GM21447 (cell line): ENCODE measurements at regions not wholly inside any gene's neighbourhood (a gene's known extent, or its start where the extent isn't known, plus 50 kb on each side); places are given as distances from the start of the nearest gene placed in this dataset.

Source experiments
- ATAC-seq: cut with Tn5 transposase; IDR thresholded peaks from one replicate; pipeline ENCODE4 v1.9.1; 2021; ENCODE audit not compliant: unreplicated experiment

GRCh38 chr7:116083796-116084195 lies 53.2 kb upstream of the TFEC start:
- ATAC-seq: no peak

- no peak for ATAC-seq
These were observed 56.0 kb upstream of the TFEC start for GRCh38 chr7:116086547-116087045.

DNA sequence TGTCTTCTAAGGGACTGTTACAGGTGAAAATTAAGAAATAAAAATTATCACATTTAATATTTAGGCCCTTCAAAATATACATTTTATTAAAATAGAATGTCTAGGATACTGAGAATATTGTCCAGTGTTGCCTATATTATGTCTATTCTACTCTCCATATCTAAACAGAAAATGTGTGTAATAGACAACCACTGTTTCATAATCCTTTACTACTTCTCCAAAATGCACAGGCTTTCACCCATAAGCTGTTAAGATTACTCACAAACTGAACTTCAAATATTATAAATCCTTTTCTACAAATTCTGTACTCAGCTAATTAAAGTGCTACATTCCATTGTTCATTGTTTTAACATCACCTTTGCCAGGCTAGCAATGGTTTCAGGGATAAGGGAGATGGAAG lies 56.7 kb upstream of the TFEC start:
- ATAC-seq: no peak

DNA sequence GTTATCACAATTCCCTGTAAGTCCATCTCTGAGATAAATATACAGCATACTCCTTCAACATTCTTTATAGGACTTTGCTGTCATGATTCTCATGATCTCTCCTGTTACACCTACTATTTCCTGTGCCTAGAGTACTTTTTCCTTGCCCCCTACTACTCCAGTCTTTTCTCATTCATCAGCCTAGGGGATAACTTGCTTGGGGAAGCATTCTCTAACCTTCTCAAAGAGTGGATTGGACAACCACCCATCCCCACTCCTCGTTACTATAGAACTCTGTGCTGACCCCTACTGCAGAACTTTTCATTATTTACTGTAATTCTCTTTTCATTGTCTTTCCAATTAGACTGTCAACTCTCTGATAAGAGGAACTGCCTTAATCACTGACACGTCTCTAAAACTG lies 57.4 kb upstream of the TFEC start:
- no peak for ATAC-seq

DNA sequence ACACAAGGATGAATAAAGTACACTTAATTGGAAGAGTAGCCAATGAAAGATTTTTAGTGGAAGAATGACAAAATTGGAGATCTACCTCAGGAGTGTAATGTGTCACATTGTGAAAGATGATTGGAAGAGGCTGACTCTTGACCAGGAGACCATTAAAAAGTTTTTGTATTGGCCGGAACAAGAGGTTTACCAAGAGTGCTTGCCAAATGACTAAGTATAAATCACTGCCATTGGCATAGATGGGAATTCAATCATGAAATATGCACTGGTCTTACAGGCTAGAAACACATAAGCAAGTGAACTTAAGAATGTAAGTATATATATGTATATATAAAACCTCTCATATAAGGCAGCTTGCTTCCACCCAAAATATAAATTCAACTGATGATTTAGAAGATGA lies 58.7 kb upstream of the TFEC start:
- no peak for ATAC-seq

- ATAC-seq: no peak
These were observed 63.1 kb upstream of the TFEC start for GRCh38 chr7:116093516-116094301.

DNA sequence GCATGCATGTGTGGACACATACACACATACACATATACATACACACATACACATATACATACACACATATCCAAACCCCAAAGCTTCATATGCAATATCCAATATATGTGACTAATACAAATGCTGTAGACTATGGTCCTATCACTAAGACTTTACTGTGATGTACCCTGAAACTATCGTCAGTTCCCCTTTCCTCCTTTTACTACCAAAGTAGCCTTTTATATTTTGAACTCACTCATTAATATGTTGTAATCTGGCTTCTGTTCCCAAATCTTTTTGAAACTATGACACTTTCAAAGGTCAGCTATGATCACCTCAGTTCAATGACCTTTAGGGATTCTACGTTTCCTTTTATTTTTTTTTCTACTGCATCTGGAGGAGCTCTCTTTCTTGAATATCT lies 64.8 kb upstream of the TFEC start:
- ATAC-seq: no peak

DNA sequence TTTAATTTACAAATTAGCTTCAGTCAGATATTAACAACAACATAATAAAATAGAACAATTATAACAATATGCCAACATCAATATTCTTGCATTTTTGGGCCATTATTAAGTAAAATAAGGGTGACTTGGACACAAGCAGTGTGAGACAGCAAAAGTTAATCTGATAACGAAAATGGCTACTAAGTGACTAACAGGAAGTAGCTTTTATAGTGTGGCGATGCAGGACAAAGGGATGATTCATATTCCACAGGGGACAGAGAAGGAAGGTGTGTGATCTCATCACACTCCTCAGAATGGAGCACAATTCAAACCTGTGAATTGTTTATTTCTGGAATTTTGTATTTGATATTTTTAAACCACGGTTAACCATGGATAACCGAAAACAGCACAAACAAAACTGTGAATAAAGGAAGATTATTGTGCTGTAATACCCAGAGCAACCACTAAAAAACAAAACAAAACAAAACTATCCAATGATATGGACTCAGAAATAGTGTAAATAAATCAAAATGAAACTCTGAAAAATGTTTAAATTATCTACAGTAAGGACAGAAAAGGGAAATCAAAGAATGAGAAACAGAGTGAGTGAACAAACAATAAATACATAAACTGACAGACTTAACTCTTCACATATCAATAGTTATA lies 66.9 kb upstream of the TFEC start:
- no peak for ATAC-seq

DNA sequence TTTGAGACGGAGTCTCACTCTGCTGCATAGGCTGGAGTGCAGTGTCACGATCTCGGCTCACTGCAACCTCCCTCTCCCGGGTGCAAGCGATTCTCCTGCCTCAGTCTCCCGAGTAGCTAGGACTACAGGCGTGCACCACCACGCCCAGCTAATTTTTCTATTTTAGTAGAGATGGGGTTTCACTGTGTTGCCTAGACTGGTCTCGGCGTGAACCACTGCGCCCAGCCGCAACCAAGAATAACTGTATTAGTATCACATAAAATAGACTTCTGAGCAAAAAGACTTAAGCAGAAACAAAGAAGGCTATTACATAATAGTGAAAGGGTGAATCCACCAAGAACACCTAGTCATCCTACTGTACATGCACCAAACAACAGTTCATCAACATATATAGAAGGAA lies 67.6 kb upstream of the TFEC start:
- ATAC-seq: no peak

- ATAC-seq: no peak
These were observed 70.1 kb upstream of the TFEC start for GRCh38 chr7:116100626-116101025.

DNA sequence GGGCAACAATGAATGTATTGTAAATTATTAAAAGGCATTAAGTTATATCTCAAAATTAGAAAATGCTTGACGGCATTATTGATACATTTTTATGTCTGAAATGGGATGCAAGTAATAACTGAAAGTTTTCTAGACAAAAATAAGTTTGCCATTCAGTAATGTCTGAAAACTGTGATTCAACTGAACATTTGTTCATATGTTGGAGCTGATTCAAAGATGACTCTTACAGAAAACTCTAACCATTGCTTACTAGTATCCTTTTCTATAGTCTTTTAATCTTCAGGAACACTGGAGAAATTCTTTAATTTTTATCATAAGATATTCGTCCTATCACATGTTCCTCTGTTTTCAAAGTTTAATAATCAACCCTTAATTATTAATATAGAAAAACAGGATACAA lies 71.1 kb upstream of the TFEC start:
- no peak for ATAC-seq

DNA sequence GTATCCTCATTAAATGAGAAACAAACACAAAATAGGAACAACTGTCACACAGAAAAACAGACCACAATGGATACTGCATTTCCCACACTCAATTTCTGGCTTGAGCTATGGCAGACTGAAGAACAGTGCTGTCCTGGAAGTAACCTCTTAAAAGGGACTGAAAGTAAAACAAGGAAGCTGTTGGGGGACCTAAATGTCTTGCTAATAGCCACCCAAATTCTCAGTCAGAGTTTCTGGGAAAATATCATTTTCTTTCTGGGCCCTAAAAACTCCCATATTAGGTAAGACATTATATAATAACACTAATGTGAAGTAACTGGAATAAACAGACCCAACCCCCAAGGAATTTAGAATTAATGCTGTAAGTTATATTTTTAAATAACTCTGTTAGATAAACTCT lies 80.9 kb upstream of the TFEC start:
- no peak for ATAC-seq

DNA sequence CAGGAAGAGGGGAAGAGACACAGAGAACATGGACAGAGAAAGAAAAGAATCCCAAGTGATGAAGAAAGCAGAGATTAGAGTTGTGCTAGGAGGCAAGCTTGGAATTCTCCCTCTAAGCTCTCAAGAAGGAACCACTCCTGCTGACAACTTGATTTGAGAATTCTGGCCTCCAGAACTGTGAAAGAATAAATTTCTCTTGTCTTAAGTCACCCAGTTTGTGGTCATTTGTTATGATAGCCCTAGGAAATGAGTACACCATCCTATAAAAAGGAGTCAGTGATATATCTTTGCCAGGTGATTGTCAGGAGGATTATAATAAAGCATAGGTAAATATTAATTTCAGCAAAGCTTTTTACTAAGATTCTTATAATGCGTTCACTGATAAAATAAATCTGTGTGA lies 82.7 kb upstream of the TFEC start:
- no peak for ATAC-seq

GRCh38 chr7:116120839-116121238 lies 89.5 kb upstream of the TES start:
- ATAC-seq: no peak

DNA sequence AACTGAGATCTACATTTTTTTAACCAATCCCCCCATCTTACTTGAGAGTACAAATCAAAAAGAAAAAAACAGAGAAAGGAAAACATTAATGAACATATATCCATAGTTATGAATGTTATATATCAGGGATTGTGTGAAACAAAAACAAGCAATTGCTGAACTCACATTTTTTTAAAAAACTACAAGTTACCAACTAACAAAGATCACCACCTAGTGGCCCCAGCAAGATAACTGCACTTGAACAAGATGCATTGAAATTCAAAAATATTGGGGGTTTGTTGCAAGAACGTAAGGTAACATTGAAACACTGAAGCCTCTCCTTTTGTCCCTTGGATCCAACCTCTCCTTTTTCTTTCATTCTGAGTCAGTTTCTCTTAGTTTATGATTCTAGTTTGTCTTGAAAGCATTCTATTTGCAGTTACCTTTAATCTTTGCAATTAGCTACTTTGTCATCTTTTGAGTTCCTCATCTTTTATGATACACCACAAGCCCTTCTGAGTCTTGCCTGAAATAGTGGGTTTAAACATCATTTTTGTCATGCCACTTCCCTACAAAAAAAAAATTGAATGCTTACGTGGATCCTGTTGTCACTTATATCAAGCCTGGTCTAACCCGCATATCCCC lies 87.3 kb upstream of the TES start:
- ATAC-seq: no peak

DNA sequence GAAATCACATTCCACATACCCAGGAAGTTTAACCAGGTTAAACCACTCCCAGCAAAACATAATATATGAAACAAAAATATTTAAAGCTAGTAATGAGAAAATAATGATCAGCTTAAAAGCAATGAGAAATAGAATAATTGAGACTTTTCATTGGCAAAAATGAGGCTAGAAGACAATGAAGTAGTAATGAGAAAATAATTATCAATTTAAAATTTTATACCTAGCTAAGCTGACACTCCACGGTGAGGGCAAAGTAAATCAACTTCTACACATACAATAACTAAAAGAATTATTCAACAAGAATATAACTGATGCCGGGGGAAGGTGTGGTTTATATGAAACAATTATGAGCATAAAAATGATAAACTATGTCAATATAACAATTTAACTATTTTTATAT lies 82.2 kb upstream of the TES start:
- ATAC-seq: no peak

DNA sequence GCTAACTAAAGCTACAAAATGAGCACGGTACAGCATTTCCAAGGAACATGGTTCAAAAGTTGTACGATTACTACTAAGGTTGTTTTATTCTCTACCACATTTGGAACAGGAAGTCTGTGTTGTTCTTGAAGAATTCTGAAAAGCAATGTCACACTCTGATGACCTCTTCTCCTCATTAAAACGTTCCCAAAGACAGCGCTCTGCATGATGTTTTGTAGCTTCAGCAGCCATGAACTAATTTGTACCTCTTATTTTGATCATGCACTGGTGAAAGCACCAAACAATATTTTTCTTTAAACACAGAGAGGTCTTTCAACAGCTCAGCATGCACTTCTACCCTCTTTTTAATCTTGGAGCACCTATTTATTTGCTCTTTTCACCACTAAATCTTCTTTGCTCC lies 75.0 kb upstream of the TES start:
- no peak for ATAC-seq

DNA sequence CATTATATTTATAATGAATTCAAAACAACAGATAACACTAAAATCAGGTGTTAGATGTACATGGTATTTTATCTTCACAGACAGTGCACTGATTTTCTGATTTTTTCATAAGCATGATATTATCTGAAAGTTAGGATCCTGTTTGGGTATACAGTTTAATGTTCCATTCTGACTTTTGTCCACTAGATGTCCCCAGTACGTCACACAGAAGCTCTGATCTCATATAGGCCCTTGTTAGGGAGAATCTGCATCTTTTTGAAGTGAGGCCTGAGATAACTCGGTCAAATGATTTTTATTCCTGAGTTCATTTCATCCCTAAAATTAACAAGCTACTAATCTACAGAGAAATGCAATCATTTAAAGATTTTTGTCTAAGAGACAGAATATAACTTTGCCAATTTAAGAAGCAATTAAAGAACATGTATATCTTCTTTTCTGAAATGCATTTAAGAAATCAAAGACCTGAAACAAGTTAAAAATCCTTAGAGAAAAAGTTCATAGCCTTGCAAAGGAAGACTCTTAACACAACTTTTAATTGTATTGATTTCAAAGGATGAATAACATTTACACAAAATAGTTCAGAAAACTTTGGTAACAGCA lies 72.0 kb upstream of the TES start:
- peak; percentile 93 for ATAC-seq

DNA sequence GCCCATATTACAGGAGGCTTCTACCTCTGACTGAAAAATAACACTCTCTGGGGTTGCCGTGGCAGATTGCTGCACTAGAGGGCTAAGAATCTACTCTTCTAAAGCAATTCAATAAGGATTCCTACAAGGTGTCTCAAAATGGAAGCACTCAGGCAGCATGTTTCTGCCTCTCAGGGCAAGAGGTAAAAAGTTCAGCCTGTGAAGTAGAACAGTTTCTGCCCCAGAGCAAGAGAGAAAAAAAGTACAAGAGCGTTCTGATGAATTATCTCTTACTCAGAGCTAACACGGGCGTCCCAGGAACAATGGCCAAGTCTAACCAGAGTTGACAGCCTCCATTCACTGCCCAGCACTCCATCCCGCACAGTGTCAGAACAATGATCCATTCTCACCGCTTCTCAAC lies 71.3 kb upstream of the TES start:
- no peak for ATAC-seq

DNA sequence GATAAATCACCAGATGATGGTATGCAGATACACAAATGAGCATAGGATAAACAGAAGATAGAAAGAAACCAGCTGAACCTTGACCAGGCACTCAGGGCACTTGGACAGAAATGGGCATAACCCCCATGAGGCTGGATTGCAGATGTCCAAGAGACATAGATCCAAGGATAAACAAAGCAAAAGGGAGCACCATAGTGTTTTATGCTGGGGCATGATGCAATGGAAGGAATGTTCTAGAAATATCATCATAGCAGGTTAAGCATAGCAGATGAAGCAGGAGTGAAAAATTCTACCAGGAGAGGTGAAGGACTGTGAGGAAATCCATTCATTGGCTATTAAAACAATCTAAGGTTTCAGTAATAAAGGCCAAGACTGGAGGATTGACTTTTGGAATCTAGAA lies 70.5 kb upstream of the TES start:
- no peak for ATAC-seq

DNA sequence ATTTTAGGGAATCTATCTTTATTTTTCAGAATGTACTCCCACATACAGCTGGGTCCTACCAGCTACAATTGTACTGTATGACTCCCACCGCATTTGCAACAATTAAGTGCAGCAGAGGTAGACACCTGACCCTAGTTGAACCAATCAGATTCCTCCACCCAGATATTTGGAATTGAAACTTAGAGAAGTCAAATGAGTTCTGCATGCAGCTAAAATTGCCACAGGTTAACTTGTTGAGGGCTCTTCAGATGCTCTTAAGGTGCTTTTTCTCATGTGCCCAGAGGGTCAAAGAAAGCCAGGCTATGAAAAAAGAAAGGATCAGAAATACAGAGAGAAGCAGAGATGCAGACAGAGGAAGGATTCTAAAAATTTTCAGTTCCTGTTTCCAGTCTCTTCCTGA lies 68.0 kb upstream of the TES start:
- ATAC-seq: no peak

DNA sequence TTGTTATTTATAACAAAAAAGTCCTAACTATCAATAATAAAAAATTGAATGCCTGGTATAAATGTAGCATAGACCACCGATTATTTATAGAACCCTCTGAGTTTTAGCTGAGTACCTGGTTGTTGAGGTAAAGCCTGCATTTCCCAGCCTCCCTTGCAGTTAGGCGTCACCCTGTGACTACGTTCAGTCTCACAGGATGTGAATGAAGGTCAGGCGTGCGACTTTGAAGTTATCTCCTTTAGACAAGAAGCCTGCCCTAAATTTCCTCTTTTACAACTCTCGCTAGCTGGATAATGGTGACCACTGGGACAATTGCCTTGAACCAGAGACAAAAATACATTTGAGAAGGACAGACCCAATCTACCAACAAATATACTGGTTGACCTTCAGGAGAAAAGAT lies 67.5 kb upstream of the TES start:
- ATAC-seq: no peak
